B cell (primary cell): ENCODE measurements at regions not wholly inside any gene's neighbourhood (a gene's known extent, or its start where the extent isn't known, plus 50 kb on each side); places are given as distances from the start of the nearest gene placed in this dataset.

Experiments used
- ATAC-seq: fragments of 200-7000 bp; cut with Tn5 transposase; one replicate; pipeline ENCODE4 v1.10.0; 2021; ENCODE audit warnings: low read depth, mild to moderate bottlenecking, moderate number of reproducible peaks, moderate library complexity
- CTCF ChIA-PET: fragments of 350-600 bp; sonication (Branson Sonifier 250); formaldehyde crosslinking; loops from one replicate; lab custom pipeline; 2021; ENCODE audit warnings: antibody characterized with exemption, inconsistent platforms; lab: Charles Lee
- POLR2A ChIA-PET: fragments of 350-600 bp; sonication (Branson Sonifier 250); formaldehyde crosslinking; loops from one replicate; lab custom pipeline; 2021; ENCODE audit warnings: antibody characterized with exemption; lab: Charles Lee
- DNase-seq: peaks from one replicate; pipeline ENCODE4 v3.0.0; 2013
- H2AFZ ChIP-seq: 2 replicates; pipeline ENCODE4 v1.6.1; 2012; ENCODE audit warnings: mild to moderate bottlenecking, low read depth, low read length; ENCODE audit not compliant: insufficient read depth, poor library complexity, severe bottlenecking
- H3K27ac ChIP-seq, 2 donors: 1 replicate in 1 of 2; 2 replicates in 1 of 2; pipeline ENCODE4 v1.5.1; 2012 to 2013; ENCODE audit warnings: low read length in 2 of 2, mild to moderate bottlenecking in 2 of 2, moderate library complexity in 1 of 2
- H3K27me3 ChIP-seq, 4 experiments: fragments of 200-600 bp in 1 of 4; sonication (generic) in 1 of 4; replicated peaks in 1 of 4; 1 replicate in 2 of 4; 2 replicates in 2 of 4; pipeline versions ENCODE4 v1.6.1 to v1.7.0; 2013 to 2016; ENCODE audit warnings: low read length in 3 of 4, mild to moderate bottlenecking in 2 of 4, mixed read lengths in 1 of 4, moderate library complexity in 1 of 4; ENCODE audit not compliant: insufficient read depth in 4 of 4, control insufficient read depth in 3 of 4; ENCODE audit errors: control extremely low read depth in 1 of 4
- H3K36me3 ChIP-seq, 2 experiments: replicated peaks in 1 of 2; 1 replicate in 1 of 2; 2 replicates in 1 of 2; pipeline versions ENCODE4 v1.6.1 to v1.7.1; 2013; ENCODE audit warnings: low read length in 1 of 2; ENCODE audit not compliant: insufficient read depth in 2 of 2, control insufficient read depth in 1 of 2; ENCODE audit errors: control extremely low read depth in 1 of 2, extremely low read depth in 1 of 2
- H3K4me1 ChIP-seq, 2 donors: fragments of 200-600 bp in 1 of 2; sonication (generic) in 1 of 2; 1 replicate in 1 of 2; 2 replicates in 1 of 2; pipeline versions ENCODE4 v1.5.1 to v1.6.1; 2013 to 2017; ENCODE audit warnings: low read length in 2 of 2; ENCODE audit not compliant: control insufficient read depth in 2 of 2, insufficient read depth in 2 of 2
- H3K4me2 ChIP-seq: replicated peaks from 2 replicates; pipeline ENCODE3; 2012; ENCODE audit warnings: mild to moderate bottlenecking, low read depth, low read length; ENCODE audit not compliant: poor library complexity, severe bottlenecking
- H3K4me3 ChIP-seq, 5 experiments: fragments of 200-600 bp in 1 of 5; sonication (generic) in 1 of 5; 1 replicate in 3 of 5; 2 replicates in 2 of 5; pipeline versions ENCODE4 v1.5.1 to v1.7.0; 2011 to 2016; ENCODE audit warnings: low read length in 4 of 5, mild to moderate bottlenecking in 4 of 5, low read depth in 2 of 5, control low read depth in 1 of 5, moderate library complexity in 1 of 5; ENCODE audit not compliant: insufficient read depth in 1 of 5; ENCODE audit errors: control extremely low read depth in 1 of 5, extremely low read depth in 1 of 5
- H3K79me2 ChIP-seq: fragments of 200-600 bp; sonication (generic); one replicate; pipeline ENCODE4 v1.6.0; 2016; ENCODE audit warnings: low read length; ENCODE audit not compliant: control insufficient read depth, insufficient read depth
- H3K9ac ChIP-seq: fragments of 200-600 bp; sonication (generic); 2 replicates; pipeline ENCODE4 v1.6.1; 2017; ENCODE audit warnings: mild to moderate bottlenecking, low read length, moderate library complexity
- H3K9me3 ChIP-seq, 3 donors: one replicate each; pipeline versions ENCODE4 v1.6.1 to v1.7.1; 2013; ENCODE audit warnings: low read length in 2 of 3; ENCODE audit not compliant: control insufficient read depth in 2 of 3, insufficient read depth in 1 of 3; ENCODE audit errors: control extremely low read depth in 1 of 3
- H4K20me1 ChIP-seq: 2 replicates; pipeline ENCODE4 v1.6.0; 2012; ENCODE audit warnings: mild to moderate bottlenecking, low read length; ENCODE audit not compliant: insufficient read depth, control insufficient read depth, poor library complexity, severe bottlenecking
- H3K27ac Mint-ChIP-seq: one replicate; pipeline ENCODE4 v1.8.0; 2021; ENCODE audit warnings: mixed read lengths
- H3K27me3 Mint-ChIP-seq: one replicate; pipeline ENCODE4 v1.8.0; 2021; ENCODE audit warnings: mixed read lengths
- H3K4me1 Mint-ChIP-seq: one replicate; pipeline ENCODE4 v1.8.0; 2021; ENCODE audit warnings: mixed read lengths
- H3K4me3 Mint-ChIP-seq: one replicate; pipeline ENCODE4 v1.8.0; 2021; ENCODE audit warnings: mixed read lengths
- H3K9me3 Mint-ChIP-seq: one replicate; pipeline ENCODE4 v1.8.0; 2022; ENCODE audit warnings: mixed read lengths; ENCODE audit not compliant: insufficient read depth
- EZH2 ChIP-seq: IDR thresholded peaks from 2 replicates; pipeline ENCODE4 v1.6.1; 2012; ENCODE audit warnings: borderline replicate concordance, low read depth, mild to moderate bottlenecking, moderate library complexity, low read length; ENCODE audit not compliant: insufficient read depth, poor library complexity, severe bottlenecking
- WGBS: methylation state at CpG from one replicate; pipeline ENCODE4 v1.1.5; 2013; ENCODE audit warnings: missing lambda C conversion rate; ENCODE audit not compliant: insufficient coverage; 5-methylcytosine and 5-hydroxymethylcytosine counted together
- intact Hi-C: fragments of 100-400 bp; cut with micrococcal nuclease; formaldehyde crosslinking; loops from one replicate; pipeline ENCODE4 v1.10.0; 2022
- TF ChIP-seq, protein P1 (sequence below): fragments of 200-600 bp; IDR thresholded peaks from one replicate; pipeline ENCODE4 v1.8.0; 2022; ENCODE audit warnings: antibody characterized with exemption, mild to moderate bottlenecking

DNA sequence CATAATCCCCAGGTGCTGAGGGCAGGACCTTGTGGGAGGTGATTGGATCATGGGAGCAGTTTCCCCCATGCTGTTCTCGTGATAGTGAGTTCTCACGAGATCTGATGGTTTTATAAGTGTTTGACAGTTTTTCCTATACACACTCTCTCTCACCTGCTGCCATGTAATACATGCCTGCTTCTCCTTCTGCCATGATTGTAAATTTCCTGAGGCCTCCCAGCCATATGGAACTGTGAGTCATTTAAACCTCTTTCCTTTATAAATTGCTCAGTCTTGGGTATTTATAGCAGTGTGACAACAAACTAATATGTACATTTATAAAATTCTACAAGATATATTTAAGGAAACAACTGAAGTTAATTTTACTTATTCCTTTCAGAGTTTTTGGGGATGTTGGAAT, 170.8 kb upstream of the BET1 start:
- Histone ChIP-seq H3K4me2 (no peak overlapping the region), H3K4me1 (peaks cover 17 to 19% of the 10 kb centered on the region in 2 donors)

GRCh38 chr7:94176694-94177200, 172.6 kb upstream of the BET1 start:
- ChIA-PET POLR2A (no interaction called here), CTCF (interaction anchor here (1.6 kb wide), 1 partner anchor 16 kb away, joined by 4 read pairs; no protein-coding TSS in a partner anchor)
- Histone ChIP-seq H3K4me2 (no peak overlapping the region), H3K27me3 (no peaks in the 10 kb centered on the region), H2AFZ (peak overlapping the region; percentile 29), H3K79me2 (no peaks in the 10 kb centered on the region), H3K36me3 (no peaks in the 10 kb centered on the region), H3K9ac (no peak overlapping the region), H3K4me1 (peaks cover 15% of the 10 kb centered on the region in 2 donors), H3K4me3 (no peak overlapping the region), H4K20me1 (no peaks in the 10 kb centered on the region), H3K9me3 (no peaks in the 10 kb centered on the region), H3K27ac (no peak overlapping the region)
- Mint-ChIP-seq H3K9me3 (no peaks in the 10 kb centered on the region), H3K27me3 (peaks cover 5% of the 10 kb centered on the region), H3K4me3 (no peak overlapping the region), H3K4me1 (peaks cover 19% of the 10 kb centered on the region), H3K27ac (no peak overlapping the region)
- TF ChIP-seq, protein P1, sequence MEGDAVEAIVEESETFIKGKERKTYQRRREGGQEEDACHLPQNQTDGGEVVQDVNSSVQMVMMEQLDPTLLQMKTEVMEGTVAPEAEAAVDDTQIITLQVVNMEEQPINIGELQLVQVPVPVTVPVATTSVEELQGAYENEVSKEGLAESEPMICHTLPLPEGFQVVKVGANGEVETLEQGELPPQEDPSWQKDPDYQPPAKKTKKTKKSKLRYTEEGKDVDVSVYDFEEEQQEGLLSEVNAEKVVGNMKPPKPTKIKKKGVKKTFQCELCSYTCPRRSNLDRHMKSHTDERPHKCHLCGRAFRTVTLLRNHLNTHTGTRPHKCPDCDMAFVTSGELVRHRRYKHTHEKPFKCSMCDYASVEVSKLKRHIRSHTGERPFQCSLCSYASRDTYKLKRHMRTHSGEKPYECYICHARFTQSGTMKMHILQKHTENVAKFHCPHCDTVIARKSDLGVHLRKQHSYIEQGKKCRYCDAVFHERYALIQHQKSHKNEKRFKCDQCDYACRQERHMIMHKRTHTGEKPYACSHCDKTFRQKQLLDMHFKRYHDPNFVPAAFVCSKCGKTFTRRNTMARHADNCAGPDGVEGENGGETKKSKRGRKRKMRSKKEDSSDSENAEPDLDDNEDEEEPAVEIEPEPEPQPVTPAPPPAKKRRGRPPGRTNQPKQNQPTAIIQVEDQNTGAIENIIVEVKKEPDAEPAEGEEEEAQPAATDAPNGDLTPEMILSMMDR = no peak
- TF ChIP-seq EZH2 = no peak
- no peak for ATAC-seq
- intact Hi-C loops = no loop called here
- 43% methylated on average over 2 of the region's 4 CpGs for WGBS
- no peak for DNase-seq

More for the DNA sequence above, 170.8 kb upstream of the BET1 start:
- Mint-ChIP-seq H3K4me1 (peaks cover 28% of the 10 kb centered on the region), H3K27me3 (peaks cover 5% of the 10 kb centered on the region), H3K27ac (no peak overlapping the region), H3K9me3 (no peaks in the 10 kb centered on the region), H3K4me3 (no peak overlapping the region)
- CTCF ChIA-PET = no interaction called here
- TF ChIP-seq, protein P1 = no peak
- no peak for TF ChIP-seq EZH2
- H3K27me3 ChIP-seq = no peaks in the 10 kb centered on the region
- H3K79me2 ChIP-seq = no peaks in the 10 kb centered on the region
- no peaks in the 10 kb centered on the region for H4K20me1 ChIP-seq
- WGBS = no CpG with 5 or more reads among the region's 2 CpGs
- intact Hi-C loops = no loop called here
- no peak for ATAC-seq
- no peak overlapping the region for H3K27ac ChIP-seq
- no peak overlapping the region for H2AFZ ChIP-seq
- no peaks in the 10 kb centered on the region for H3K9me3 ChIP-seq
- H3K4me3 ChIP-seq = no peak overlapping the region
- no peak for DNase-seq
- H3K9ac ChIP-seq = no peak overlapping the region
- H3K36me3 ChIP-seq = no peaks in the 10 kb centered on the region
- POLR2A ChIA-PET = no interaction called here
